ENCODE measurements at regions not wholly inside any gene's neighbourhood (a gene's known extent, or its start where the extent isn't known, plus 50 kb on each side); places are given as distances from the start of the nearest gene placed in this dataset.

- TF ChIP-seq CTCF (conservative IDR thresholded peaks at IDR 0.05; ENCODE audit: low read length) = no peak
- TF ChIP-seq EZH2phosphoT487 (IDR thresholded peaks at IDR 0.05; ENCODE audit: borderline replicate concordance) = no peak
Measured at GRCh38 chr9:115492869-115493268, 374.9 kb upstream of the TNC start.

Data from Loucy (cell line).